Fibroblast of mammary gland (primary cell): ENCODE measurements at regions not wholly inside any gene's neighbourhood (a gene's known extent, or its start where the extent isn't known, plus 50 kb on each side); places are given as distances from the start of the nearest gene placed in this dataset.

Source experiments
- DNase-seq: peaks from one replicate; pipeline ENCODE4 v3.0.0-alpha.2; 2010; ENCODE audit warnings: low read depth
- H3K4me3 ChIP-seq: 2 replicates; pipeline ENCODE4 v1.5.1; 2011; ENCODE audit warnings: low read depth, mild to moderate bottlenecking, low read length, moderate library complexity; ENCODE audit not compliant: control insufficient read depth
- TF ChIP-seq, protein P1 (sequence below): conservative IDR thresholded peaks from 2 replicates; pipeline ENCODE4 v1.5.1; 2011; ENCODE audit warnings: low read depth, low read length, inconsistent platforms; ENCODE audit not compliant: control insufficient read depth, insufficient read depth

- no peak for DNase-seq
- no peak overlapping the region for H3K4me3 ChIP-seq
- TF ChIP-seq, protein P1, sequence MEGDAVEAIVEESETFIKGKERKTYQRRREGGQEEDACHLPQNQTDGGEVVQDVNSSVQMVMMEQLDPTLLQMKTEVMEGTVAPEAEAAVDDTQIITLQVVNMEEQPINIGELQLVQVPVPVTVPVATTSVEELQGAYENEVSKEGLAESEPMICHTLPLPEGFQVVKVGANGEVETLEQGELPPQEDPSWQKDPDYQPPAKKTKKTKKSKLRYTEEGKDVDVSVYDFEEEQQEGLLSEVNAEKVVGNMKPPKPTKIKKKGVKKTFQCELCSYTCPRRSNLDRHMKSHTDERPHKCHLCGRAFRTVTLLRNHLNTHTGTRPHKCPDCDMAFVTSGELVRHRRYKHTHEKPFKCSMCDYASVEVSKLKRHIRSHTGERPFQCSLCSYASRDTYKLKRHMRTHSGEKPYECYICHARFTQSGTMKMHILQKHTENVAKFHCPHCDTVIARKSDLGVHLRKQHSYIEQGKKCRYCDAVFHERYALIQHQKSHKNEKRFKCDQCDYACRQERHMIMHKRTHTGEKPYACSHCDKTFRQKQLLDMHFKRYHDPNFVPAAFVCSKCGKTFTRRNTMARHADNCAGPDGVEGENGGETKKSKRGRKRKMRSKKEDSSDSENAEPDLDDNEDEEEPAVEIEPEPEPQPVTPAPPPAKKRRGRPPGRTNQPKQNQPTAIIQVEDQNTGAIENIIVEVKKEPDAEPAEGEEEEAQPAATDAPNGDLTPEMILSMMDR: no peak
Measured at GRCh38 chr1:72830606-72831390, 548.5 kb upstream of the NEGR1 start.

DNA sequence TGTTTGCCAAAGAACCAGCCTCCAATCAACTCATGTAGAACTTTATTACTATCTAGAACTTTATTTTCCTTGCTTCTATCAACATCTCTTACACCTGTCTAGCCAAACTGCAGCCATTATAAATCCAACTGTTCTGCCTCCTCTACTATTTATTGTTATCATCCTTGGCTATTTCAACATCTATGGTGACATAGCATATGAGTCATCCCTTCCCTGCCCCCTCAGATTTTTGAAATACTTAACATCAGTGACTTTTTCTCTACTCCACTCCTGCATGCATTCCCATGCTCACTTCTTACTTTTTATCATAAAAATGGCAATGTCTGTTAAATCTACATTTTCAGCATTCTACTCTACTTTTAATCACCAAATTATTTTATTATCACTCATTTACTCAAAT lies 544.9 kb upstream of the NEGR1 start:
- DNase-seq: peak; percentile 41
- TF ChIP-seq, protein P1: no peak
- H3K4me3 ChIP-seq: no peak overlapping the region

- TF ChIP-seq, protein P1: no peak
- H3K4me3 ChIP-seq: no peak overlapping the region
- DNase-seq: no peak
Measured at GRCh38 chr1:72804541-72804940, 522.2 kb upstream of the NEGR1 start.

GRCh38 chr1:72781038-72781437 lies 498.7 kb upstream of the NEGR1 start:
- H3K4me3 ChIP-seq: no peak overlapping the region
- TF ChIP-seq, protein P1: no peak
- no peak for DNase-seq

DNA sequence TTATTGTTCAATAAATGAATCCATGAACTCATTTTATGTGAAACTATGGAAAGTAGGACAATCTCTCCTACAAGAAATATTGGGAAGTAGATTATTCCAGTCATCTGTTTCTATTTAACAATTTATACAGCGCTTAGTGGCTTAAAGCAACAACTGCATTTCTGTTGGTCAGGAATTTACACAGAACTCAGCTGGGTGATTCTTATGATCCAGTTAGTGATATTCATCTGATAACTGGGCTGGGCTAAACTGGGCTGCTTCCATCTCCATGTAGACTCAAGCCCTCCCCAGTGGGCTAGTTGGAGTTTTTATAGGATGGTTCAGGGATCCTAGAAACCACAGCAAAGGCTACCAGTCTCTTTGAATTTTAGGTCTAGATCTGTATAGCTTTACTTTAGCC lies 497.9 kb upstream of the NEGR1 start:
- TF ChIP-seq, protein P1: no peak
- DNase-seq: no peak
- no peak overlapping the region for H3K4me3 ChIP-seq

DNA sequence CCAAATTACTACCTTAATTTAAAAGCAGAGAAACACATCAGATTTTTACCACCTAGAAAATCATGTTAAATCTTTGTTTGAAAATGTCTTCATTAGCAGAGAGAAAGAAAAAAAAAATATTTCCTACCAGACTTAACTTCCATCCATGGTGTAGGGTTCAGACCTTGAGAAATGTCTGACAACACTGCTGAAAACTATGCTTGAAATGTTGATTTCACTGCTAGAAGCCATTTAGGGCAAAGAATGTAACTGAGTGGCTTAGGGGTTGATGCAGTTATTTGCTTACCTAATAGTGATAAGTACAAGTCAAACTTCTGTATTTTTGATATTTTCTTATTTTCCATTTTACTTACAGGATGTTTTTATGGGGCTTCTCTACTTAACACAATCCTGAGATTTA lies 495.6 kb upstream of the NEGR1 start:
- TF ChIP-seq, protein P1: no peak
- H3K4me3 ChIP-seq: no peak overlapping the region
- DNase-seq: no peak
